Lower leg skin (tissue), 3 donors: ENCODE measurements at regions not wholly inside any gene's neighbourhood (a gene's known extent, or its start where the extent isn't known, plus 50 kb on each side); places are given as distances from the start of the nearest gene placed in this dataset.
"Not testable (repeated sequence)": the region's sequence is repeated elsewhere in the genome, so short reads cannot be mapped to it uniquely, and the experiment has no call there.

Experiments used
- CTCF ChIP-seq, 3 donors: fragments of 450-650 bp; IDR thresholded peaks; one replicate each; pipeline ENCODE4 v1.5.1; 2016; ENCODE audit warnings: antibody characterized with exemption in 3 of 3, mild to moderate bottlenecking in 3 of 3, moderate library complexity in 2 of 3
- POLR2A ChIP-seq, 2 donors: fragments of 450-650 bp; IDR thresholded peaks; one replicate each; pipeline ENCODE4 v1.6.1; 2016 to 2017; ENCODE audit warnings: antibody characterized with exemption in 2 of 2, mild to moderate bottlenecking in 1 of 2, moderate library complexity in 1 of 2

- TF ChIP-seq CTCF, POLR2A (IDR thresholded peaks at IDR 0.05): not testable (repeated sequence)
Measured at GRCh38 chr6:102758536-102758935, 1365.0 kb downstream of the GRIK2 start.
